ENCODE measurements at regions not wholly inside any gene's neighbourhood (a gene's known extent, or its start where the extent isn't known, plus 50 kb on each side); places are given as distances from the start of the nearest gene placed in this dataset.
"Not testable (repeated sequence)": the region's sequence is repeated elsewhere in the genome, so short reads cannot be mapped to it uniquely, and the experiment has no call there.

DNA sequence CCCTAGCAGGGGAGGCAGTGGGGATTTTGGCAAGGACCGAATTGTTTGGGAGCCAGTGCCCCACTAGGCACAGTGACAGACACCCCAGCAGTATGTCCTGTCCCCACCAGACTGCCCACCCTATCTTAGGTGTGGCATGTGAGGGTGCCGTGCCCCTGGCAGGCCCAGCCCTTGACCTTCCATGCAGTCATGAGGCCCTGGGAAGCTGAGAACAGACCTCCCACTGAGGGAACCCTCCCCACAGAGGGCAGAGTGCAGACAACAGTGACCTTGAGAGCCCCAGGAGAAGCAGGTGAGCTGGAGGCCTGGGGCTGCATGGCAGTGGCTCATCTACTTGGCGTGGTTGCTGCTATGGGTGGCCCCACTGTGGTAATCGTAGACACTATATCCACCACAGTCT lies 538.1 kb downstream of the GOLGA6L6 start:
- DNase-seq (ENCODE audit: low read depth): not testable (repeated sequence)

- not testable (repeated sequence) for DNase-seq (ENCODE audit: low read depth)
These were observed 539.0 kb downstream of the GOLGA6L6 start for GRCh38 chr15:20002560-20002959.

- DNase-seq (ENCODE audit: low read depth): not testable (repeated sequence)
These were observed 544.9 kb downstream of the GOLGA6L6 start for GRCh38 chr15:19996574-19997194.

DNA sequence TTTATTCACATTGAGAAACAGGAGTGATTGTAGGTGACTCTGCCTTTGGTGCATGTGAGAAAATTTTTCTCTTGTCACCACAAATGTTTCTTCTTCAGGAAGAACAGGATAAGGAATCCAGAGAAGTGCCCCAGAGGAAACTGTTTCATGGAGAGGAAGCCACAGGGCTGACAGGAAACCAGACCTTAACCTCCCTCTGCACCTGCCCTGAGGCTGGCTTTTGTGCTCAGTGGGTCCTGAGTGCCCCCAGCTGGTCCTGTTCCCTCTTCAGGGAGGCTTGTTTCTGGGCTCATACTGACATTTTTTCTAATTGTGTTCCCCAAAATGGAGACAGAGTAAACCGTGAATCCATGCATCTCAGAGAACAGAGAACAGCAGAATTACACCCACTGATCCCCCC lies 546.3 kb downstream of the GOLGA6L6 start:
- DNase-seq (ENCODE audit: low read depth): not testable (repeated sequence)

DNA sequence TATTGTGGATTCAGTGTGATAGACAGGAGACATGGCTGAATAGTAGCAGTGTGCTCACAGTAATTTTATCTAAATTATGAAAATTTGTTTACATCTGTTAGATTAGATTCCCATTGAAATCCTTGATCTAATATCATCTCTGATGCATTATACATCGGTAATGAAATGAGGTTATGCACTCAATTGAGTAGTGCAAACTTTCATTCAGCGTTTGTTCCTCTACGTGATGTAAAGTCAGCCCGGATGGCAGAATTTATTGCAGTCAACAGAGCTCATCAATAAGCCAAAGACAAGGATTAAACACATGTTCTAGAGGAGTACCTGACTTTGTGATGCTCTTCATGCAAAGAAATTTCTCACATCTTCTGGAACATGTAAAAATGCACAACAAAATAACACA lies 549.2 kb downstream of the GOLGA6L6 start:
- no peak for DNase-seq (ENCODE audit: low read depth)

DNA sequence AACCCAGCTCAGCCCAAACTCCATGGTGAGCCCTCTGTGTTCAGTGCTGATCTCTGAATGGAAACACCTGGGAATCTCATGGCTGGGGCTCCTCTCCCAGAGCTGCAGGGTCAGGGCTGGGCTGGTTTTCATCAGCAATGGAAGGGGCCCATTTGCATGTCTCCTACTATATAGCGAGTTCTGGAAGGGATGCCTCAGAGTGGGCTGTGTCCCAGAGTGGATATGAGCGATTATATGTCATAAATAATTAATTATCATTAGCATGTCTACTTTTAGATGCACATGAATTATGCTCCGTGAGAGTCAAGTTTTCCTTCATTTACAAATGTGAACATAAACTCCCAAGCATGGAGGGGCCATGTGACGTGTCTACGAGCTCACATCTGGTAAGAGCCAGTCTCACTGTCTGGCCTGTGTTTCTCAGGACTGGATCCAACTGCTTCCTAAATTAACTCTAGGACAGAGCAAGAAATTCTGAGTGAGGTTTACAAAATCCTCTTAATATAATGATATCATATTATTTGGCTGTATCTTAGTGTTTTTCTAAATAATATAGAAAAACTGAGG lies 553.4 kb downstream of the GOLGA6L6 start:
- no peak for DNase-seq (ENCODE audit: low read depth)

DNA sequence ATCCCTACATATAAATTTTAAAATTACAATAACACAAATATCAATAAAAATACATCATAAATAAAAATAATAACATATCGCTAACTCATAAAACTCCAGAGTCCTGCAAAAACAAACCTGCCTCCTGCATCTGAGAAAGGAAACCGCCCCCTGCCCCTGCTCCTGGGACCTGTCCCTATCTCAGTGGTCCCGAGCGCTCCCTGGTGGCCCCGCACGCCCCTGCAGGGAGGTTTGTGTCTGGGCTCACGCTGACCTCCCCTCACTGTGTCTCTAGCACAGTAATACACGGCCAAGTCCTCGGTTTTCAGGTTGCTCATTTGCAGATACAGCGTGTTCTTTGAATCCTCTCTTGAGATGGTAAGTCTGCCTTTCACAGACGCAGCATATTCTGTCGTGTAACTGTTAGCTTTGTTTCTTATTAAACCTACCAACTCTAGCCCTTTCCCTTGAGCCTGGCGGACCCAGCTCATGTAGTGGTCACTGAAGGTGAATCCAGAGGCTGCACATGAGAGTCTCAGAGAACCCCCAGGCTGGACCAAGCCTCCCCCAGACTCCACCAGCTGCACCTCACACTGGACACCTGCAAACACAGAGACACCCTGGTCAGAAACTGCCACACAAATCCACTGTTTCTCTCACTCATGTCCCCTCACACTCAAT lies 554.1 kb downstream of the GOLGA6L6 start:
- DNase-seq (ENCODE audit: low read depth): no peak

- no peak for DNase-seq (ENCODE audit: low read depth)
These were observed 557.5 kb downstream of the GOLGA6L6 start for GRCh38 chr15:19984101-19984500.

DNA sequence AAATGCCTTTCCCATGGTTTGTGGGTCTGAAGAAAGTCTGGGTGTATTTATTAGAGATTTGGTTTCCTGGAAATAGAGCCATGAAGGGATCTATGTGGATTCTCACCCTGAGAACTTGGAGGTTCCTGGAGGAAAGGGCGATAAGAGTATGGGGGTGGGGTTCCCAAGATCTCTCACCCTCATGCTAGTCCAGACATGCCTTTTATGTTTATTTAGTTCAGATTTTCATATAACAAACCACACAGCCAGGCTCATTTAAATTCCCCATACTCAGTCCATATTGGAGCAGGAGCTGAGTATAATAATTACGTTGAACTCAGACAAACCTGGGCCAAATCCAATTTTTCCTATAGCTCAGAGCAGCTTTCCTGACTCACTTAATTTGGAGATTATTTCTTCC lies 566.6 kb downstream of the GOLGA6L6 start:
- DNase-seq (ENCODE audit: low read depth): no peak

GRCh38 chr15:19973718-19974117 lies 567.9 kb downstream of the GOLGA6L6 start:
- no peak for DNase-seq (ENCODE audit: low read depth)

GRCh38 chr15:19972582-19972981 lies 569.0 kb downstream of the GOLGA6L6 start:
- DNase-seq (ENCODE audit: low read depth): not testable (repeated sequence)

DNA sequence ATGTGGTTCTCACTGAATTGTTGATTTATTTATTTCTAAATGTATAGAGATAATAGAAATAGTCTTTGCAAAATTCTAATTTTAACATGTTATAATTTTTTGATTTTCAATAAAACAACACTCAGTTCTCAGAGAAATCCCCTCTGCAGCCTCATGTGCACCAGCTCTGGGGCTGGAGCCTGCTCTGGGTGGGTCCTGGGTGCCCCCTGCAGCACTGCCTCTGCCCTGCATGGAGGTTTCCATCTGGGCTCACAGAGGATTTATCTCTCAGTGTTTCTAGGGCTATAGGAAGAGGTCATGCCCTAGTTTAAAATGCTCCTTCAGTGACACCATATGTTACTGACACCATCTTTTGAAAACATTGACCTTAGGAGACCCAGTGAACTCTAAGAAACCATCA lies 576.0 kb downstream of the GOLGA6L6 start:
- DNase-seq (ENCODE audit: low read depth): not testable (repeated sequence)

GRCh38 chr15:19964480-19964879 lies 577.1 kb downstream of the GOLGA6L6 start:
- not testable (repeated sequence) for DNase-seq (ENCODE audit: low read depth)

DNA sequence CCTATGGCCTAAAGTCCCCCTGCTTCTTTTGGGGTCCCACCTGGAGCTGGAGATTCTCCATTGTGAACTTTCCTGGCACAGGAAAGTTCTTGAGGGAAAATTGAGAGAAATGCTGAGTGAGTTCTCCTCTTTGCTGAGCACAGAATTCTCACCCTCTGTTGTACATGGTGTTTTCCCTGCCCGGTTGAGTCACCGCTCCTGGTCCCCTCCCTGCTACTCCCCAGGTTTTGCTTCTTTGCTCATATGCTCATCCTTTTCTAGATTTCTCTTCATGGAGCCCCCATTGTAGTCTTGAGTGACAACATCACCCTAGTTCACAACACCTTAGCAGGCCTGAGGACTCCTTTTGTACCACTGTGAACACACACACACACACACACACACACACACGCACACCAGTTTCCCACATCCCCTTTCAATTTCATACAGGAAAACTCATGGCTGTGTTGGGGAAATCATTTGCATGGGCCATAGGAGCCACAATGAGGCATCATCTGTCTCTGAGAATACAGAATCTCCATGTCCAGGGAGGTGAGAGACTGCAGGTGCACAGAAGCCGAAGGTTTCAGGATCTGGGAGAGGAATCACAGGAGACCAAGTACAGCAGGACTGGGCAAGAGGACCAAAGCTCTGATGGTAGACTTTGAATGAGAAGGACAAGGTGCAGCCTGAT lies 585.3 kb downstream of the GOLGA6L6 start:
- DNase-seq (ENCODE audit: low read depth): no peak

DNA sequence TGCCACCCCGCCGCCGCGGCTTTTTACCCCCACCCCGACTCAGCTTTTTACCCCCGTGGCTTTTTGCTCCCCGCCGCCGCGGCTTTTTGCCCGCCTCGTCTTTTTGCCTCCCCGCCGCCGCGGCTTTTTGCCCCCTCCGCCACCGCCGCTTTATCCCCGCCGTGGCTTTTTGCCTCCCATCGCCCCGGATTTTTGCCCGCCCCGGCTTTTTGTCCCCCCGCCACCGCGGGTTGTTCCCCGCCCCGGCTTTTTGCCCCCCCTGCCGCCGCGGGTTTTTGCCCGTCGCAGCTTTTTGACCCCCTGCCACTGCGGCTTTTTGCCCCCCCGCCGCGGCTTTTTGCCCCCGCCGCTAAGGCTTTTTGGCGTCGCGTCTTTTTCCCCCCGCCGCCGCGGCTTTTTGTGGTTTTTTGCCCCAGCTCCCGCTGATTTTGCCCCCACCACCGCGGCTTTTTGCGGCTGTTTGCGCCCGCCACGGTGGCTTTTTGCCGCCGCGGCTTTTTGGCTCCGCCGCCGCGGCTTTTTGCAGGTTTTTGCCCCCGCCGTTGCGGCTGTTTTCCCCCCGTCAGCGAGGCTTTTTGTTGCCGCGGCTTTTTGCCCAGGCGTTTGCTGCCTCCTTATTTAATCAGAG lies 597.2 kb downstream of the GOLGA6L6 start:
- DNase-seq (ENCODE audit: low read depth): no peak

GRCh38 chr15:19943515-19943914 lies 598.1 kb downstream of the GOLGA6L6 start:
- DNase-seq (ENCODE audit: low read depth): no peak

GRCh38 chr15:19903281-19903680 lies 638.3 kb downstream of the GOLGA6L6 start:
- not testable (repeated sequence) for DNase-seq (ENCODE audit: low read depth)

GRCh38 chr15:19902388-19902787 lies 639.2 kb downstream of the GOLGA6L6 start:
- DNase-seq (ENCODE audit: low read depth): not testable (repeated sequence)

DNA sequence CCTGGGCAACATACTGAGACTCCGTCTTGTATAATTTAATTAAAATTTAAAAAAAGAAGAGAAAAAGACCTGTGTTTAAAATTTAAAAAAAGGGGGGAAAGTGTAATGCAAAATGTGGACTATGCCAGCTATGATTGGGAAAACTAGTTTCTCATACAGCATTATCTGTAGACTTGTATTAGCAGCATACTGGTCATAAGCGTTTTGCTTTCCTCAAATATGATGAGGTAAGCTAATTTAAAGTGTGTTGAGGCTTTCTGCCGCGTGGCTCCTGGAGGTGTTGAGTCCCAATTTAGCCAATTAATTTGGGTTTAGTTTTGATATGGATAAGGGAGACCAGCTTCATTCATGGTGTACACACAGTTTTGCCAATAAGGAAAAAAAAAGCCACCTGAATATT lies 640.2 kb downstream of the GOLGA6L6 start:
- DNase-seq (ENCODE audit: low read depth): not testable (repeated sequence)

DNA sequence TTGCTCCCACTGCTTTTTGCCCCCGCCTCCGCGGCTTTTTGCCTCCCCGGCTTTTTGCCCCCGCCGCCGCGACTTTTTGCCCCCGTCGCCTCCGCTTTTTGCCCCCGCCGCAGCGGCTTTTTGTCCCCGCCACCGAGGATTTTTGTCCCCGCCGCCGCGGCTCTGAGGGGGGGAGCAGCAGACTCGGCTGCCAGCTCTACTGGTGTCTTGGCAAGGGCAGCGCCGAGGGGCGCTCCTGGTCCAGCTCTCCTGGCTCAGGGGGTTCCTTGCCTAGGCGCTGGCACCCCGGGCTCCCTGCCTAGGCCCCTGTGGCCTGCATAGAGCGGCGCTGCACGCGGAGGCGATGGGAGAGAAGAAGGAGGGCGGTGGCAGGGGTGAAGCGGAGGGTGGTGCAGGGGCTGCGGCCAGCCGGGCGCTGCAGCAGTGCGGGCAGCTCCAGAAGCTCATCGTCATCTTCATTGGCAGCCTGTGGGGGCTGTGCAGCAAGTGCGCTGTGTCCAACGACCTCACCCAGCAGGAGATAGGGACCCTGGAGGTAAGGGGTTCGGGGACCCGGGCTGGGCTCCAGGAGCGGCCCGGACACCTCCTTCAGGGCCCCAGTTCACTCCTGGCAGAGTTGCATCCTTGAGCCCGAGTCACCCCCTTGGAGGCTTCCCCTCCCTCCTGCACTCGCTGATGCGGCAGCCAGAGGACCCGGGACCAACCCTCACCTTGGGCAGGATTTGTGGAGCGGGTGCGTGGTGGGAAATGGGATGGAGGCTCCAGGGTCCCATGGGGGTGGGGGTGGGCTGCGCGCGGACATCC lies 642.4 kb downstream of the GOLGA6L6 start:
- no peak for DNase-seq (ENCODE audit: low read depth)

GRCh38 chr15:19888811-19889210 lies 652.8 kb downstream of the GOLGA6L6 start:
- DNase-seq (ENCODE audit: low read depth): not testable (repeated sequence)

DNA sequence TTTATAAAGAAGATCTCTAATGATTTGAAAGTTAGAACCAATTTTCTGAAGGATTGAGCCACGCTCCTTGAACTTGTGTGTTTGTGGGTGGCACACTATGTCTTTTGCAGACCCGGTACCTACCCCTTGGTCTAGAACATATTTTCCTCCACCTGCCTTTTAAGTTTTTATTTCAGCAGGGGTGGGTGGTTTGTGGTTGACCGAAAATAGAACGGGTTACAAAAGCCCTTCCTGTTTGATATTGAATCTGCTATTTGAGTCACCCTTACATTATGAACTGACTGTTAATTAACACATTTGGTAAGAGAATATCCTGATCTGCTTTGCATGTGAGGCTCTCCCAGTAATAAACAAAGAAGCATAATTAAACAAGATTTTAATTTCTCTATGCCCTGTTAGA lies 697.5 kb downstream of the GOLGA6L6 start:
- DNase-seq (ENCODE audit: low read depth): not testable (repeated sequence)

All from stimulated activated CD8-positive, alpha-beta memory T cell treated with anti-CD3 and anti-CD28 coated beads, Interleukin-4, amount 100 ng/mL, for 24 hours (primary cell).